NCI-H460 (cell line): ENCODE measurements at regions not wholly inside any gene's neighbourhood (a gene's known extent, or its start where the extent isn't known, plus 50 kb on each side); places are given as distances from the start of the nearest gene placed in this dataset.
A peak's percentile ranks its signal among the peaks of the same experiment; 100 is the strongest.

ENCODE experiments used
- DNase-seq: peaks from one replicate; pipeline ENCODE4 v3.0.0-alpha.2; 2016; ENCODE audit warnings: low read depth; ENCODE audit errors: extremely low read depth

GRCh38 chr13:22161871-22162270 lies 491.0 kb downstream of the FGF9 start:
- no peak for DNase-seq

DNA sequence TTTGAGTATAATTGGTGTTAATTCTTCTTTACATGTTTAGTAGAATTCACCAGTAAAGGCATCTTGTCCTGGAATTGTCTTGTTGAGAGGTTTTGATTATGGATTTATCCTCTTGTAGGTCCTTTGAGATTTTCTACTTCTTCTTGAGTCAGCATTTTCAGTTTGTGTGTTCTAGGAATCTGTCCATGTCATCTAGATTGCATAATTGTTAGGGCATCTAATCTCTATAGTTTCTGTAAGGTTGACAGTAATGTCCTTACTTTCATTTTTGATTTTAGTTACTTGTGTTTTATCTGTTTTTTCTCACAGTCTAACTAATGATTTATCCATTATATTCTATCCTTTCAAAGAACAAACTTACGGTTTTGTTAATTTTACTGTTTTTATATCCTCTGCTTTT lies 492.0 kb downstream of the FGF9 start:
- DNase-seq: no peak

GRCh38 chr13:22168437-22169190 lies 497.7 kb downstream of the FGF9 start:
- DNase-seq: no peak

DNA sequence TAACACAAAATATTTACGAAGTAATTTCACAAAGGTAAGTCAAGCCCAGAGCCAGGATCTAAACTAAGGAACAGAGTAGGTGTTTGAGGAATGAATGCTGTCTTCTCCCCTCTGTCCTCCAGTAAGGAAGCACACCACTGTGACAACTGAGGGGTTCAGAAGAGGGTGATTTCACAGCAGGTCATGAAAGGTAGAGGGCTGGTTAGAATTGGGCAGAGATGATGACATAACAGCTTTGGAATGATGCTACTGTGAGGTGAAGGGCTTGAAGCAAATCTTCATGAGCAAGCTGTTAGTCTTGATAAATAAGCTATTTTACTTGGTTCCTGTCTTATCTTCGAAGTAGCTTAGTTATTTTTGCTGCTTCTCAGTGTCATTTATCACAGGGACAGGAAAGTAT lies 498.6 kb downstream of the FGF9 start:
- no peak for DNase-seq

DNA sequence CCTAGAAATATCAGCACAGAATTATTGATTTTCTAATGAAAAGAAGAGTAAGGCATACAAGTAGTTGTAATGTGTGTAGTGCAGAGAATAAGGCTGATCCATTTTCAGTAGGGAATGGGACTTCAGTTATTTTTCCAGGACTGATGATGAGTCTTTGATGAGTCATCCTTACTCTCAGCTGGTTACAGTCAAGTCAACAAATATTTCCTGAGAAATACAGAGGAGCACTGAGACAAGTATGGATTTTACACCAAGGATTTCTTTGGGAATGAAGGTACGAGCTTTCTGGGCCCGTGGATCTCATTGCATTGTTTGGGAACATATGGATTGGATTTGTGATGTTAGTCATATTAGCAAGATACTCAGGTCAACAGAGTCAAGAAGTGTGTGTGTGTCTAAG lies 502.7 kb downstream of the FGF9 start:
- peak; percentile 1 for DNase-seq

DNA sequence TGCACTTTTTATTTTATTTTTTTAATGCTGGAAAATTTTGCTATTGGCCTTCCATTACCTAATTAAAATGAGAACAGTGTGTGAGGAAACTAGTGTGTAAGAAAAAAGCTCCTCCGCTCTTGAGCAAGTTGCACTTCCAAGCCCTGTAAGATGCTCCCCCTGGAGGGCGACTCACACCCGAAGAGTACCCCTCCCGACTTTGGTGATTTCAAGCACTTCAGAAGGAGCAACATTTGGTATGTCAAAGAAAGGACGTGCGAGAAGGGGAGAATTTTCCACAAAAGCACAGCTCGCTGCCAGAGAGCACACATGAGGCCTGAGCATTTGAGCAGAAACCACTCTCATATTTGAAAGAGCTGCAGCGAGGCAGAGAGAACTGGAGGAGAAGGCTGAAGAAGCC lies 504.4 kb downstream of the FGF9 start:
- no peak for DNase-seq

- DNase-seq: no peak
Observed at GRCh38 chr13:22175815-22176214, 504.9 kb downstream of the FGF9 start.

DNA sequence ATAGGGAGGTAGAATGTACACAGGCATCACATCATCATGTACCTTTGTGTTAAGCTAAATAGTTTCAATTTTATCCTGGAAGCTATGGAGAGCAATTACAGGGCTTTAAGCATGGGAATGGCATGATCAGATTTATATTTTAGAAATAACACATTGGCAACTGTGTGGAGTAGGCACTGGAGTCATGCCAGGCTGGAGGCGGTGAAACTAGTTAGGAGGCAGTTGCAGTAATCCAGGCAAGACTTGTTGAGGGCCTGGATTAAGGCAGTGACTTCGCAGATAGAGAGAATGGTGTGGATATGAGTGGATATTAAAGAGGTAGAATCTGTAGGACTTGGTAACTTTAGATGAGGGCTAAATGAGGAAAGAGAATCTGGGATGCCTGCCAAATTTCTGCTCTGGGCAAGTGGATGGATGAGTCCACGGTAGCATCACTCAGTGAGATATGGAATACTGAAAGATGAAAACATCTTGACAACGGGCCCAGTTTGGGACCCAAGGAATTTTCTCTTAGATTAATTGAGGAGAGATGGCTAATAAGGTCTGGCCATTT lies 506.2 kb downstream of the FGF9 start:
- DNase-seq: no peak

- DNase-seq: no peak
Observed at GRCh38 chr13:22178878-22179277, 508.0 kb downstream of the FGF9 start.

DNA sequence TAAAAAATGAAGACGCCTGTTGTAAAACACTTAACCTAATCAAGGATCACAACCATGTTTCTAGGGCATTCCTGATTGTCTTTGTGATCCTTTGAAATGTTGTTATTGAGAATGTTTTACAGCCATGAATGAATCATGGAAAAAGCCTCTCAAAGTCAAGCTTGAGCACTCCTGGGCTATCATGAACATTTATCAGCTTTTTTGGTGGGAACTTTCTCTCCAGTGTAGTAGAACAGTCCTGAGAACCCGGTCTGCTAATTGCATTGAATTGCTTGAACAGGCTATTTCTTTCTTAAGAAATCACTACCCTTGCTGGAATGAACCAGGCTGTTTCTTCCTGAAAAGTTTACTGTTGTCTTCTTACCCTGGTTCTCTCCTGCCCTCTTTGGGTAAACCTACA lies 516.5 kb downstream of the FGF9 start:
- DNase-seq: no peak

DNA sequence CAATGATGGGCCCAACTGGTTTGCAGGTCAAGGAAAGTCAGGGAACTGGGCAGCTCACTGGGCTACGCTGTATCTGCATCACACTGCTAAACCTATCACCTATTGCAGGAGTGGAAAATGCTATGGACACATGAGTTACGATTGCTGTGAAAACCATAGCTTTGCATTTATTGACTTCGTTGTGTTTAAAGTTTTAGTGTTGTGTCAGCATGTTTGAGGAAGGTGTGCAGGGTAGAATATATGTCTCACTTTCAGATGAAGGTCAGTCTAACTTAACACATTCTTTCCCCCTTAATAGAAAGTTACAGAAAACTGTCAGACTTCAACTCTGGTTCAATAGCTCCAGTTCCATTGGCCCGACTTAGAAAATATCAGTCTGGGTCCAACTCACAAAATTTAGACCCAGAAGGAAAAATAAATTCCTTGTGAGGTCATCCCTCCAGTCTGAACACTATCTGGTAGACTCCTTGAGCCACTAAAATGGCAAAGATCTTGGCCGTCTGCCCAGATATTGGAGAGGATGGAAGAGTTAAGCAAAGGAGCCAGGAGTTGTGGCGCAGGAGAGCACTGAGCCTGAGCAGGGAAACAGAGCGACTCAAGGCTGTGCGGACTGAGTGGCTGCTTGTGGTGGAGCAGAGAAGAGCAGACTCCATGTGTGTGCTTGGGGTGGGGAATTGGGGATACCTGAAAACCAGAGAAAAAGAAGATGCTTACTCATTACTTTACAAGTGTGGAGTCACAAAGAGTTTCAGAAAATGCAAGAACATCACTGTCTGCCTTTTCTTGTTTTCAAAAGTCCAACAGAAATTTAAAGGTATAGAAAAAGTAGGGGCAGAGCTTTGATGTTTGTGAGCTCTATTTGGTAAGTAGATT lies 518.5 kb downstream of the FGF9 start:
- DNase-seq: no peak

DNA sequence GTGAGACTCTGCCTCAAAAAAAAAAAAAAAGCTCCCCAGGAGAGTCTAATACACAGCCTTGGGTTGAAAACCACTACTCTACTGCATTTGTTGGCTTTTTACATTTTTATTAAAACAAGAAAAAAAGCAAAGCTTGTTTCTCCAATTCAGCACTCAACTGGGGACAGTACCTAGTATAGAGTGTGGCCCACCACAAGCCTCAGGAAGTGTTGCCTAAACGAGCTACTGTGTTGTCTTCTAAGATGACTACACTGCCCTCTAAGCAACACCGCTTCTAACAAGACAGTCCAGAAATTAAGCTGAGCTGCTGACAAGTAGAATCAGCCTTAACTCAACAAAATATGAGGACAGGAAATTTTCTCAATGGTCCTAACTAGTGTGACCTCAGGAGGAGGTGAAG lies 522.2 kb downstream of the FGF9 start:
- DNase-seq: no peak

GRCh38 chr13:22194106-22194805 lies 523.4 kb downstream of the FGF9 start:
- no peak for DNase-seq

- no peak for DNase-seq
Observed at GRCh38 chr13:22195726-22196125, 524.9 kb downstream of the FGF9 start.

- no peak for DNase-seq
Observed at GRCh38 chr13:22196777-22197176, 525.9 kb downstream of the FGF9 start.

DNA sequence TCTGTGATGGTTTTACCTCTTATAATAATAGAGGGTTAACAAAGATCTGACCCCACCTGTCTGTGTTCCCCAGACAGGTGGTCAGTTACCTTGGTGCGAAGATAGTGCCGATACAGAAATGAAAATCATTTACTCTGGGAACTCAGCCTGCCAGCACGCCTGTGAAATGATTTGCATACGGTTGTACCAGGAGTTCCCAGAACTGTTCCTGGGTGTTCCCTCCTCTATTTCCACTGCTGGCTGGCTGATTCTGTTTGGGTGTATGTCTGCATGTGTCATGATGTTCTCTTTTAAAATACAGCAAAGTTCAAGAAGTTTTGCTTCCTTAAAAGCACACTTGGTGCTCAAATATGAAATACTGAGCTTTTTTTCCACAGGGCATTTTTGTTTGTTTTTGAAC lies 527.1 kb downstream of the FGF9 start:
- no peak for DNase-seq

DNA sequence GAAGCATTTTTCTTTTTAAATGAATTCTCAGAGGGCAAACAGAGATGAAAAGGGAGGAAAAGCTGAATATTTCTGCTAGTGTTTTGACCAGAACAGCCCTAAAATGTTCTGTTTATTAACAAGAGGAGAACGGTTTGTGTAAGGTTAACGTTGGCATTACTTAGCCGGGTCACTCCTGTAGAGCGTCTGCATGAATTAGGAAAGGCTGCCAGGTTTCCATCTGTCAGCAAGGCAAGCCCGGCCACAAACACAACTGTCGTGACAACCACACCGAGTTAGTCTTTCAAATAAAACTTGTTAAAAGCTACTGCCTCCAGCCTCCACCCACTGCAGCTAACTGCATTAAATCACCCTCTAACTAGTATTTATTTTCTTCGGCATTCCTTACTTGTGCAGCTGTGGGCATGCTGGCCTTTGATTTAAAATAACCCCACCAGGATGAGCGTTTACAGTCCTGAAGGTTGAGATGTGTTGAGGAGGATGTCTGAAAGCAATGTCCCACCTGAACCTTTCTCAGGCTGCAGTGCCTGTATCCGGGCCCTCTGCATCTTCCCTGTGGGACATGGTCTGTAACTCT lies 527.9 kb downstream of the FGF9 start:
- no peak for DNase-seq

GRCh38 chr13:22200440-22200839 lies 529.6 kb downstream of the FGF9 start:
- DNase-seq: no peak

- no peak for DNase-seq
Observed at GRCh38 chr13:22201375-22201925, 530.6 kb downstream of the FGF9 start.

GRCh38 chr13:22210134-22210930 lies 539.5 kb downstream of the FGF9 start:
- DNase-seq: no peak
